Liver (tissue), 8 donors: ENCODE measurements at regions not wholly inside any gene's neighbourhood (a gene's known extent, or its start where the extent isn't known, plus 50 kb on each side); places are given as distances from the start of the nearest gene placed in this dataset.
A peak's percentile ranks its signal among the peaks of the same experiment; 100 is the strongest.

Experiments used
- DNase-seq: peaks from one replicate; pipeline ENCODE4 v3.0.0-alpha.2; 2017; ENCODE audit warnings: low spot score
- H3K27ac ChIP-seq, 2 donors: one replicate each; pipeline ENCODE4 v1.7.0; 2013; ENCODE audit warnings: inconsistent platforms in 2 of 2, low read length in 2 of 2, control low read depth in 1 of 2, low read depth in 1 of 2, mild to moderate bottlenecking in 1 of 2
- H3K27me3 ChIP-seq, 4 donors: one replicate each; pipeline versions ENCODE4 v1.6.1 to v1.7.0; 2013; ENCODE audit warnings: low read length in 3 of 4, inconsistent platforms in 1 of 4, mild to moderate bottlenecking in 1 of 4, moderate library complexity in 1 of 4; ENCODE audit not compliant: control insufficient read depth in 4 of 4, insufficient read depth in 4 of 4
- H3K36me3 ChIP-seq, 4 donors: one replicate each; pipeline versions ENCODE4 v1.6.1 to v1.7.0; 2013; ENCODE audit warnings: low read length in 3 of 4, mild to moderate bottlenecking in 3 of 4, low read depth in 1 of 4, moderate library complexity in 1 of 4; ENCODE audit not compliant: control insufficient read depth in 4 of 4, insufficient read depth in 3 of 4
- H3K4me1 ChIP-seq, 4 donors: one replicate each; pipeline versions ENCODE4 v1.6.1 to v1.7.0; 2013; ENCODE audit warnings: low read length in 3 of 4, mild to moderate bottlenecking in 3 of 4, moderate library complexity in 1 of 4; ENCODE audit not compliant: control insufficient read depth in 4 of 4, insufficient read depth in 4 of 4
- H3K4me3 ChIP-seq, 3 donors: one replicate each; pipeline versions ENCODE4 v1.6.1 to v1.7.0; 2013; ENCODE audit warnings: low read length in 3 of 3, control low read depth in 1 of 3, low read depth in 1 of 3, mild to moderate bottlenecking in 1 of 3
- H3K9ac ChIP-seq, 2 donors: one replicate each; pipeline ENCODE4 v1.7.0; 2013; ENCODE audit warnings: low read length in 2 of 2, mild to moderate bottlenecking in 2 of 2, moderate library complexity in 2 of 2, control low read depth in 1 of 2, low read depth in 1 of 2
- H3K9me3 ChIP-seq, 4 donors: one replicate each; pipeline versions ENCODE4 v1.6.1 to v1.7.0; 2013; ENCODE audit warnings: low read length in 3 of 4; ENCODE audit not compliant: control insufficient read depth in 4 of 4
- CTCF ChIP-seq: fragments of 150-350 bp; IDR thresholded peaks from 2 replicates; pipeline ENCODE4 v1.5.1; 2017; ENCODE audit warnings: improper control_type of control experiment, low read depth, low read length; ENCODE audit not compliant: missing input control
- EGR1 ChIP-seq, 2 donors: IDR thresholded peaks; 2 replicates each; pipeline ENCODE4 v1.6.1; 2016 to 2018; ENCODE audit warnings: antibody characterized with exemption in 2 of 2, low read depth in 2 of 2
- FOXA1 ChIP-seq: IDR thresholded peaks from 2 replicates; pipeline ENCODE4 v1.6.1; 2016; ENCODE audit warnings: antibody characterized with exemption
- FOXA2 ChIP-seq: IDR thresholded peaks from 2 replicates; pipeline ENCODE4 v1.6.1; 2016; ENCODE audit warnings: antibody characterized with exemption
- GABPA ChIP-seq, 2 donors: IDR thresholded peaks in 1 of 2; conservative IDR thresholded peaks in 1 of 2; 2 replicates each; pipeline ENCODE4 v1.6.1; 2016; ENCODE audit warnings: antibody characterized with exemption in 2 of 2, mild to moderate bottlenecking in 1 of 2, moderate library complexity in 1 of 2
- HNF4A ChIP-seq, 2 donors: conservative IDR thresholded peaks; 2 replicates each; pipeline ENCODE4 v1.6.1; 2016; ENCODE audit warnings: antibody characterized with exemption in 2 of 2, mild to moderate bottlenecking in 2 of 2
- HNF4G ChIP-seq: IDR thresholded peaks from 2 replicates; pipeline ENCODE4 v1.6.1; 2016; ENCODE audit warnings: antibody characterized with exemption
- JUND ChIP-seq, 2 donors: IDR thresholded peaks; 2 replicates each; pipeline ENCODE4 v1.6.1; 2016; ENCODE audit warnings: antibody characterized with exemption in 2 of 2
- NR2F2 ChIP-seq: IDR thresholded peaks from 2 replicates; pipeline ENCODE4 v1.6.1; 2016; ENCODE audit warnings: antibody characterized with exemption
- RXRA ChIP-seq, 2 donors: IDR thresholded peaks; 2 replicates each; pipeline ENCODE4 v1.6.1; 2017 to 2018; ENCODE audit warnings: antibody characterized with exemption in 2 of 2, mild to moderate bottlenecking in 1 of 2
- SP1 ChIP-seq: IDR thresholded peaks from 2 replicates; pipeline ENCODE4 v1.6.1; 2018; ENCODE audit warnings: antibody characterized with exemption, mild to moderate bottlenecking
- TAF1 ChIP-seq: conservative IDR thresholded peaks from 2 replicates; pipeline ENCODE4 v1.6.1; 2016; ENCODE audit warnings: antibody characterized with exemption, mild to moderate bottlenecking
- YY1 ChIP-seq: IDR thresholded peaks from 2 replicates; pipeline ENCODE4 v1.6.1; 2016; ENCODE audit warnings: antibody characterized with exemption, mild to moderate bottlenecking
- ZBTB33 ChIP-seq: IDR thresholded peaks from 2 replicates; pipeline ENCODE4 v1.6.1; 2016; ENCODE audit warnings: antibody characterized with exemption
- WGBS: extraction: QIAGEN DNeasy Blood & Tissue Kit; methylation state at CpG from one replicate; pipeline ENCODE4 v1.1.7; 2013; 5-methylcytosine and 5-hydroxymethylcytosine counted together
- TF ChIP-seq, protein P1 (sequence below): IDR thresholded peaks from 2 replicates; pipeline ENCODE4 v1.6.1; 2016; ENCODE audit warnings: antibody characterized with exemption
- TF ChIP-seq, protein P2 (sequence below): IDR thresholded peaks from 2 replicates; pipeline ENCODE4 v1.6.1; 2016; ENCODE audit warnings: antibody characterized with exemption
- donor health status: healthy.
- donor health status: healthy.
- donor health status: healthy.
- donor health status: healthy.
- donor health status: healthy.

DNA sequence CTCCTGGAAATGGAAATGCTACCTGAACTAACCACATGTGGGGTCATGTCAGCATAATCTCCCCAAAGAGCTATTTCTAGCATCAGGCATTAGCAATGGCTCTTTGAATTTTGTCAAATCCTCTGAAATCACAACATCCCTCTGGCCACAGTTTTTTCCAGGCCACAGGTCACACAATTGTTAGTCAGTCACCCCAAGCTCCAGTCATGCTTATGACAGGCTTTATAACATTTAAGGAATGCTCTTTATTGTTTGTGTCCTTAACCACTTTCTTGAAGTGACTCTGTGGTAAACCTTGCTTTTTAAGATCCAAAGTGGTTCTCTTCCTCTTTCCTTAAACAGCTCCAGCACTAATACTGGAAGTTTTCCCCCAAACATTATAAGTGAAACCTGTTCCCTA, 169.2 kb upstream of the HMHB1 start:
- Histone ChIP-seq H3K4me1 (no peaks in the 10 kb centered on the region), H3K27me3 (no peaks in the 10 kb centered on the region), H3K36me3 (no peaks in the 10 kb centered on the region), H3K27ac (no peak overlapping the region), H3K9me3 (no peaks in the 10 kb centered on the region), H3K9ac (no peak overlapping the region), H3K4me3 (no peak overlapping the region)
- DNase-seq, result no peak
- no peak for TF ChIP-seq SP1
- no peak for TF ChIP-seq CTCF
- no peak for TF ChIP-seq ZBTB33
- no peak for TF ChIP-seq NR2F2
- TF ChIP-seq HNF4A (conservative IDR thresholded peaks at IDR 0.05), result no peak
- TF ChIP-seq, protein P1, sequence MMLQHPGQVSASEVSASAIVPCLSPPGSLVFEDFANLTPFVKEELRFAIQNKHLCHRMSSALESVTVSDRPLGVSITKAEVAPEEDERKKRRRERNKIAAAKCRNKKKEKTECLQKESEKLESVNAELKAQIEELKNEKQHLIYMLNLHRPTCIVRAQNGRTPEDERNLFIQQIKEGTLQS, result no peak
- TF ChIP-seq FOXA2, result no peak
- no peak for TF ChIP-seq GABPA (IDR thresholded peaks at IDR 0.05 in 1 of 2, conservative IDR thresholded peaks at IDR 0.05 in 1 of 2)
- TF ChIP-seq, protein P2, sequence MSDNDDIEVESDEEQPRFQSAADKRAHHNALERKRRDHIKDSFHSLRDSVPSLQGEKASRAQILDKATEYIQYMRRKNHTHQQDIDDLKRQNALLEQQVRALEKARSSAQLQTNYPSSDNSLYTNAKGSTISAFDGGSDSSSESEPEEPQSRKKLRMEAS, result no peak
- TF ChIP-seq RXRA (IDR thresholded peaks at IDR 0.05), result no peak
- no peak for TF ChIP-seq EGR1 (IDR thresholded peaks at IDR 0.05; ENCODE audit: low read depth in 2 of 2)
- no peak for TF ChIP-seq FOXA1
- TF ChIP-seq JUND (IDR thresholded peaks at IDR 0.05), result no peak
- TF ChIP-seq HNF4G, result no peak

DNA sequence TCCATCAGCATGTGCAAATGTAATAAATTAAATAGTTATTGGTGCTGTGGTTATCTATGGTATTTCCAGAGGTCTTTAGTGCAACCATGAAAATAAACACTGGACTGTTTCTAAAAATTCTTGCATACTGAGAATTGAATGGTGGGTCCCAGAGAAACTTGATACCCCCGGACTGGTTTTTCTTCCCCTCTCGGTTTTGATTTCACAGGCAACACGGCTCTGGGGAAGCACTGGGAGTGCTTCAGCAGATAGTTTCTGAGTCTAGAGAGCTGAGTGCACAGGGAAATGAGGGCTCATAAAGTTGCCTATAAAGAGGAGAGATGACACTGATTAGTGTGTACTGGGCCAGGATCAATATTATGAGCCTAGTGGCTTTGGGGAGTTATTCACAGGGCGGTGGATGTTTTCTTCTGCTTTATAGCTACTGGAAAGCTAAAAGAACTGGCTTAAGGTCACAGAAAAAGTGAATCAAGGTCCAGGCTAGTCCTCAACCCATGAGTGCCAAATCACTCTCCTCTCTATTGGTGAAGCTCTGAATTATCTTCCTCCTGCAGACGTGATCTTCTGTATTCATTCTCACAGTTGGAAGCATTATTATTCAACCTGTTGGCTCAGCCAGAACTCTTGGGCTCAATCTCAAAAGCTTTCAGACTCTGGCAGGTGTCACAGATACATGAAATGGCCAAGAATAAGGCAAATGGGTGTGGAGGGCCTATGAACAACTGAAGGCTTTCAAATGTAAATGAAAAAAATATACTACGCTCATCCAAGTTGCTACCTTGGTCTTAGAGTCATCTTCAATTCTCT, 170.2 kb upstream of the HMHB1 start:
- Histone ChIP-seq H3K9me3 (no peaks in the 10 kb centered on the region), H3K27me3 (no peaks in the 10 kb centered on the region), H3K36me3 (no peaks in the 10 kb centered on the region), H3K4me1 (no peaks in the 10 kb centered on the region), H3K27ac (no peak overlapping the region), H3K4me3 (no peak overlapping the region), H3K9ac (no peak overlapping the region)
- DNase-seq, result no peak
- no peak for TF ChIP-seq SP1
- TF ChIP-seq NR2F2, result peak; percentile 46
- WGBS, result 85% methylated on average over 6 of the region's 6 CpGs

- no peak for DNase-seq
- no peak overlapping the region for H3K27ac ChIP-seq
- TF ChIP-seq YY1 (no peak), EGR1 (IDR thresholded peaks at IDR 0.05; ENCODE audit: low read depth in 2 of 2) (no peak), CTCF (no peak), FOXA2 (no peak), GABPA (IDR thresholded peaks at IDR 0.05 in 1 of 2, conservative IDR thresholded peaks at IDR 0.05 in 1 of 2) (no peak), NR2F2 (no peak), TAF1 (no peak), RXRA (IDR thresholded peaks at IDR 0.05) (no peak)
- TF ChIP-seq, protein P2, result no peak
- TF ChIP-seq, protein P1, result no peak
- H3K36me3 ChIP-seq, result no peaks in the 10 kb centered on the region
- H3K27me3 ChIP-seq, result no peaks in the 10 kb centered on the region
- H3K9me3 ChIP-seq, result no peaks in the 10 kb centered on the region
- WGBS, result 93% methylated on average over 4 of the region's 4 CpGs
- no peaks in the 10 kb centered on the region for H3K4me1 ChIP-seq
- no peak overlapping the region for H3K9ac ChIP-seq
- no peak overlapping the region for H3K4me3 ChIP-seq
These were observed 173.3 kb upstream of the HMHB1 start for GRCh38 chr5:143638654-143639053.
